ENCODE measurements at regions not wholly inside any gene's neighbourhood (a gene's known extent, or its start where the extent isn't known, plus 50 kb on each side); places are given as distances from the start of the nearest gene placed in this dataset.

DNA sequence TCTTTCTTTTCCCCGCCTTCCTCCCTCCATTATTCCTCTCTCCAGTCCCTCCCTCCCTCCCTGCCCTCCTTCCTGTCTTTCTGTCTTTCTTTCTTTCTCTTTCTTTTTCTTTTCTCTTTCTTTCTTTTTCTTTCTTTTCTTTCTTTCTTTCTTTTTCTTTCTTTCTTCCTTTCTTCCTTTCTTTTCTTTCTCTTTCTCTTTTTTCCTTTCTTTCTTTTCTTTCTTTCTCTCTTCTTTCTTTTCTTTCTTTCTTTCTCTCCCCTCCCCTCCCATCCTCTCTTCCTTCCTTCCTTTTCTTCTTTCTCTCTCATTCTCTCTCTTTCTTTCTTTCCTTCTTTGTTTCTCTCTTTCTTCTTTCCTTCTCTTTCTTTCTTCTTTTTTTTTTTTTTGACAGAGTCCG, 402.2 kb upstream of the PLXNA2 start:
- TF ChIP-seq EP300 (IDR thresholded peaks at IDR 0.05) (no peak), POLR2A (IDR thresholded peaks at IDR 0.05) (no peak)
- no peak overlapping the region for H3K27ac ChIP-seq
- 94% methylated on average over 2 of the region's 2 CpGs for WGBS
- no peak for DNase-seq (ENCODE audit: low spot score in 2 of 2)
- H3K9me3 ChIP-seq = no peaks in the 10 kb centered on the region
- peaks cover 35% of the 10 kb centered on the region for H3K27me3 ChIP-seq
- no peaks in the 10 kb centered on the region for H3K36me3 ChIP-seq
- no peaks in the 10 kb centered on the region for H3K4me1 ChIP-seq
- no peak overlapping the region for H3K4me3 ChIP-seq

DNA sequence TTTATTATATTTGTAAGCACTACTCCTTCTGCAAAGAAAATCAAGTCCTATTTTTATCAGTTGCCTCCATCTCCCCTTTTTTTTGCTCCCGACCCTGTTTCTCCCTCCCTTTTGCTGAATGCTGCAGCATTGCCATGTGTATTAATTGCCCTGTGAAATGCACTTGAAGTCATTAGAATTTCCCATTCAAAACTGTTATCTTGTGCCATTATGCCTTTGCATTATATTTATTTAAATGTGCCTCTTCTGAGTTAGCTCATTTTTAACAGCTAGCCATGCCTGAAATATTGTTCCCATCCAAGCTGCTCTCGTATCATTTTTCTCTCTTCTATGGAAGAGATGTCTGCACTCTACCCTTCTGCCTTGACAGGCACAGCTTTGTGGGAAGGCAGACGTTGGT, 404.0 kb upstream of the PLXNA2 start:
- Histone ChIP-seq H3K27ac (no peak overlapping the region), H3K4me1 (peaks cover 6% of the 10 kb centered on the region), H3K36me3 (no peaks in the 10 kb centered on the region), H3K27me3 (peaks cover 37% of the 10 kb centered on the region), H3K4me3 (no peak overlapping the region), H3K9me3 (no peaks in the 10 kb centered on the region)
- DNase-seq (ENCODE audit: low spot score in 2 of 2) = no peak
- TF ChIP-seq, protein P1, sequence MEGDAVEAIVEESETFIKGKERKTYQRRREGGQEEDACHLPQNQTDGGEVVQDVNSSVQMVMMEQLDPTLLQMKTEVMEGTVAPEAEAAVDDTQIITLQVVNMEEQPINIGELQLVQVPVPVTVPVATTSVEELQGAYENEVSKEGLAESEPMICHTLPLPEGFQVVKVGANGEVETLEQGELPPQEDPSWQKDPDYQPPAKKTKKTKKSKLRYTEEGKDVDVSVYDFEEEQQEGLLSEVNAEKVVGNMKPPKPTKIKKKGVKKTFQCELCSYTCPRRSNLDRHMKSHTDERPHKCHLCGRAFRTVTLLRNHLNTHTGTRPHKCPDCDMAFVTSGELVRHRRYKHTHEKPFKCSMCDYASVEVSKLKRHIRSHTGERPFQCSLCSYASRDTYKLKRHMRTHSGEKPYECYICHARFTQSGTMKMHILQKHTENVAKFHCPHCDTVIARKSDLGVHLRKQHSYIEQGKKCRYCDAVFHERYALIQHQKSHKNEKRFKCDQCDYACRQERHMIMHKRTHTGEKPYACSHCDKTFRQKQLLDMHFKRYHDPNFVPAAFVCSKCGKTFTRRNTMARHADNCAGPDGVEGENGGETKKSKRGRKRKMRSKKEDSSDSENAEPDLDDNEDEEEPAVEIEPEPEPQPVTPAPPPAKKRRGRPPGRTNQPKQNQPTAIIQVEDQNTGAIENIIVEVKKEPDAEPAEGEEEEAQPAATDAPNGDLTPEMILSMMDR (IDR thresholded peaks at IDR 0.05) = no peak
- no peak for TF ChIP-seq EP300 (IDR thresholded peaks at IDR 0.05)
- TF ChIP-seq POLR2AphosphoS5 (IDR thresholded peaks at IDR 0.05) = no peak
- no peak for TF ChIP-seq POLR2A (IDR thresholded peaks at IDR 0.05)
- WGBS = 69% methylated on average over 3 of the region's 3 CpGs

DNA sequence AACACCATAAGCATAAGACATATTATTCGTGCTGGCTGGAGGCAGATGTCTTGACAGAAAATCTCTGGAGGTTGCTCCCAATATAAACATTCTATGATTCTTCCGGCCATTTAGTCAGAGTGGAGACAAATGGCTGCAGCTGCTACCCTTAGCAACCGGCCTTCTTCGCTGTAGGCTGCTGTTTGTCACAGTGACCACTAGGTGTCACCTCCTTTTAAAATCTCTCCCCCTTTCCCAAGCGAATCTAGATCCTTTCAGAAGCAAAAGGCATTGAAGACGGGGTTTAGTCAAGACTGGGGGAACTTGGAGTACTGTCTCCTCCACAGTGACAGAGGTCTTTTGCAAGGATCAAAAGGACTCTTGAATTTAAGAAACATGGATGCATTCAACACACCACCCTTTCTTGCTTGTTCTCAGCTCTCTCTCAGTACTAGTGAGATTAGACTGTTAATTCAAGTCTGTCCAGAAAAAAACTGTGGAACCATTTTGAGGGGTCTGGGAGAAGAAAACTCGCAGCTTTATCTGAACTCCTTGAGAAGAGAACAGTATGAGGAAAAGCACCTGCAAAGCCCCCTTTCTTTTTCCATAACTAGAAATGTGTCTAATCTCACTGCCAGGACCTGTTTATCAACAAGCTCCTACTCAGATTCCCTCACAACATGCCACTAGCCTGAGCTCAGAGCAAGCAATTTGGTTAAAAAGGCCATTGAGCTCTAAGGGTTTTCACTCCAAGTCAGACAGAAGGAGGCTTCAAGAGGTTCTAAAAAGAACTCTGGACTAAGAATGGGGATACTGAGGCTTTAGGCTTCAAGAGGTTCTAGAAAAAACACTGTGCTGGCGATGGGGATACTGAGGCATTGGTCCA, 408.3 kb upstream of the PLXNA2 start:
- no peak overlapping the region for H3K27ac ChIP-seq
- WGBS = 18% methylated on average over 8 of the region's 8 CpGs
- no peaks in the 10 kb centered on the region for H3K9me3 ChIP-seq
- TF ChIP-seq POLR2A (IDR thresholded peaks at IDR 0.05) (no peak), POLR2AphosphoS5 (IDR thresholded peaks at IDR 0.05) (no peak)
- TF ChIP-seq, protein P1 (IDR thresholded peaks at IDR 0.05) = peak; percentile 64 to 83
- H3K4me1 ChIP-seq = peaks cover 6% of the 10 kb centered on the region
- no peak for DNase-seq (ENCODE audit: low spot score in 2 of 2)
- H3K27me3 ChIP-seq = peaks cover 27% of the 10 kb centered on the region
- no peaks in the 10 kb centered on the region for H3K36me3 ChIP-seq
- H3K4me3 ChIP-seq = no peak overlapping the region

DNA sequence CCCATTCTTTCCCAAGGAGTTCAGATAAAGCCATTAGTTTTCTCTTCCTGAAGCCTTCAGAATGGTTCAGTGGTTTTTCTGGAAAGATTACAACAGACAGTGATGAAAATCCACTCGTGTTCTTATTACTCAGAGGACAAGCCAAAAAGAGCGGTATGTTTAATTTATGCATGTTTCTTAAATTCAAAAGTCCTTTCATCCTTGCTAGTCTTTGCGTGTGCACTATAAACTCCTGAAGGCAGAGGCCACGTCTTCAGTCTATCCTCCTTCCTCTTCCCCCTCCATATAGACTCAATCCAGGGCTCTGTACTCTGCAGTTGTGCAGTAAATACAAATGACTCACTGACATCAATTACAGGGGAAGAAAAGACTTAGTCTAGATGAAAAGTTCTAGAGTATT, 409.2 kb upstream of the PLXNA2 start:
- WGBS = 53% methylated on average over 4 of the region's 4 CpGs

DNA sequence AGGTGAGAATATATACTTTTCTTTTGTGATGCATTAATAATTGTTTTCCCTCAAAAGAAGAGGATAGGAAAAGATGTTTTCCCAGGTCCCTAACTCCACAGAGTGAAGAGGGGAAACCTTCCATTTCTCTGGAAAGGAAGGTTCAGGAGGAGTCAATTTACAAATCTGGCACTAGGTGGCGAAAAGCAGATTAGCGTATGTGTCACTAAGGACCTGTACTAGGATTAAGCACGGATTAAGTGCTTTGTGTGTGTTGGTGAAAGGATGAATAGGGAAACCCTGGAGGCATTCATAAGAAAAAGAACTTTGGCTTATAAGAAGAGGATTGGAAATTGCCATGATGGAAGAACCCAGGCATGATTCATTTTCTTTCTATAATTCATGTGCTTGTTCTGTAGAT, 410.1 kb upstream of the PLXNA2 start:
- no peak overlapping the region for H3K27ac ChIP-seq
- H3K4me3 ChIP-seq = no peak overlapping the region
- H3K36me3 ChIP-seq = no peaks in the 10 kb centered on the region
- TF ChIP-seq, protein P1 (IDR thresholded peaks at IDR 0.05) = peak in 1 of 2 donors; percentile 22
- TF ChIP-seq POLR2AphosphoS5 (IDR thresholded peaks at IDR 0.05) = no peak
- WGBS = 42% methylated on average over 3 of the region's 3 CpGs
- no peaks in the 10 kb centered on the region for H3K9me3 ChIP-seq
- H3K4me1 ChIP-seq = peaks cover 6% of the 10 kb centered on the region
- H3K27me3 ChIP-seq = peaks cover 17% of the 10 kb centered on the region
- DNase-seq (ENCODE audit: low spot score in 2 of 2) = no peak

More for the DNA sequence above, 409.2 kb upstream of the PLXNA2 start:
- TF ChIP-seq POLR2A (IDR thresholded peaks at IDR 0.05) (no peak), EP300 (IDR thresholded peaks at IDR 0.05) (no peak), POLR2AphosphoS5 (IDR thresholded peaks at IDR 0.05) (no peak)
- TF ChIP-seq, protein P1 (IDR thresholded peaks at IDR 0.05) = no peak
- H3K36me3 ChIP-seq = no peaks in the 10 kb centered on the region
- H3K4me3 ChIP-seq = no peak overlapping the region
- no peaks in the 10 kb centered on the region for H3K9me3 ChIP-seq
- peaks cover 6% of the 10 kb centered on the region for H3K4me1 ChIP-seq
- DNase-seq (ENCODE audit: low spot score in 2 of 2) = no peak
- no peak overlapping the region for H3K27ac ChIP-seq
- peaks cover 18% of the 10 kb centered on the region for H3K27me3 ChIP-seq
